Mammary epithelial cell (primary cell): ENCODE measurements at regions not wholly inside any gene's neighbourhood (a gene's known extent, or its start where the extent isn't known, plus 50 kb on each side); places are given as distances from the start of the nearest gene placed in this dataset.

ENCODE experiments used
- EZH2 ChIP-seq: IDR thresholded peaks from 2 replicates; pipeline ENCODE4 v1.6.1; 2012; ENCODE audit warnings: low read length, inconsistent platforms, borderline replicate concordance
- TF ChIP-seq, protein P1 (sequence below), 2 donors: IDR thresholded peaks in 1 of 2; conservative IDR thresholded peaks in 1 of 2; 2 replicates each; pipeline ENCODE4 v1.5.1; 2011 to 2012; ENCODE audit warnings: inconsistent platforms in 2 of 2, low read length in 2 of 2, mild to moderate bottlenecking in 2 of 2, control low read depth in 1 of 2, low read depth in 1 of 2; ENCODE audit not compliant: insufficient read depth in 1 of 2; ENCODE audit errors: extremely low read depth in 1 of 2

GRCh38 chr3:30347679-30348216, 258.7 kb upstream of the TGFBR2 start:
- TF ChIP-seq, protein P1, sequence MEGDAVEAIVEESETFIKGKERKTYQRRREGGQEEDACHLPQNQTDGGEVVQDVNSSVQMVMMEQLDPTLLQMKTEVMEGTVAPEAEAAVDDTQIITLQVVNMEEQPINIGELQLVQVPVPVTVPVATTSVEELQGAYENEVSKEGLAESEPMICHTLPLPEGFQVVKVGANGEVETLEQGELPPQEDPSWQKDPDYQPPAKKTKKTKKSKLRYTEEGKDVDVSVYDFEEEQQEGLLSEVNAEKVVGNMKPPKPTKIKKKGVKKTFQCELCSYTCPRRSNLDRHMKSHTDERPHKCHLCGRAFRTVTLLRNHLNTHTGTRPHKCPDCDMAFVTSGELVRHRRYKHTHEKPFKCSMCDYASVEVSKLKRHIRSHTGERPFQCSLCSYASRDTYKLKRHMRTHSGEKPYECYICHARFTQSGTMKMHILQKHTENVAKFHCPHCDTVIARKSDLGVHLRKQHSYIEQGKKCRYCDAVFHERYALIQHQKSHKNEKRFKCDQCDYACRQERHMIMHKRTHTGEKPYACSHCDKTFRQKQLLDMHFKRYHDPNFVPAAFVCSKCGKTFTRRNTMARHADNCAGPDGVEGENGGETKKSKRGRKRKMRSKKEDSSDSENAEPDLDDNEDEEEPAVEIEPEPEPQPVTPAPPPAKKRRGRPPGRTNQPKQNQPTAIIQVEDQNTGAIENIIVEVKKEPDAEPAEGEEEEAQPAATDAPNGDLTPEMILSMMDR (conservative IDR thresholded peaks at IDR 0.05 in 1 of 2, IDR thresholded peaks at IDR 0.05 in 1 of 2; ENCODE audit: extremely low read depth in 1 of 2, insufficient read depth in 1 of 2, low read depth in 1 of 2, low read length in 2 of 2), result no peak
- no peak for TF ChIP-seq EZH2
